Upper lobe of right lung (tissue), 1 donor: ENCODE measurements at regions not wholly inside any gene's neighbourhood (a gene's known extent, or its start where the extent isn't known, plus 50 kb on each side); places are given as distances from the start of the nearest gene placed in this dataset.

Source experiments
- ATAC-seq: fragments of 200-7000 bp; cut with Tn5 transposase; one replicate; pipeline ENCODE4 v1.9.1; 2020; ENCODE audit warnings: mild to moderate bottlenecking, moderate library complexity
- DNase-seq: peaks from one replicate; pipeline ENCODE4 v3.0.0-alpha.2; 2020
- H3K27ac ChIP-seq: fragments of 200-600 bp; one replicate; pipeline ENCODE4 v1.8.0; 2022
- H3K27me3 ChIP-seq: fragments of 200-600 bp; one replicate; pipeline ENCODE4 v1.8.0; 2022; ENCODE audit warnings: mild to moderate bottlenecking
- H3K36me3 ChIP-seq: fragments of 200-600 bp; one replicate; pipeline ENCODE4 v1.8.0; 2022
- H3K4me1 ChIP-seq: fragments of 200-600 bp; one replicate; pipeline ENCODE4 v1.8.0; 2022
- H3K4me3 ChIP-seq: fragments of 200-600 bp; one replicate; pipeline ENCODE4 v1.8.0; 2022; ENCODE audit warnings: mild to moderate bottlenecking
- H3K9me3 ChIP-seq: fragments of 200-600 bp; one replicate; pipeline ENCODE4 v1.8.0; 2022
- CTCF ChIP-seq: fragments of 200-600 bp; IDR thresholded peaks from one replicate; pipeline ENCODE4 v1.8.0; 2022; ENCODE audit warnings: antibody characterized with exemption
- intact Hi-C: fragments of 100-400 bp; cut with DNase I; formaldehyde crosslinking; loops from one replicate; pipeline ENCODE4 v1.11.0; 2022
- donor health status: DM: no; HTN: yes; CAD: no; lungs with severe emphysema.

DNA sequence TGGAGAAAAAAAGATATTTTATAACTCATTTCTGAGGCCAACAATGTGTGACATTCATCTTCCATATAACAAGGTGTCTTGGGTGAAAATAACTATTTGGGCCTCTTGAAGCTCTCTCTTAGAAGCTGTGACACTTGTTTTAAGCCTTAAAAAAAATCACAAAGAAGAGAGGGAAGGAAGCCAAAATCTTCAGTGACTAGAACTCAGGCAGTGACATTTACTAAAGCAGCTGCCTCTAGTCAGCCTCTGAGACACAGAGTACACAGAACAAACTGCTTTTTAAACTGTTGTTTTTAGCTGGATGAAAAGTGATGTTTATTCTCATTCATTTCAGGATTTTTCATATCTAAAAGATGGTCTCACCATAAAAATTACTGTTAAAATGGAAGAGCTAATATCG, 793.6 kb downstream of the GALC start:
- Histone ChIP-seq H3K4me1 (no peaks in the 10 kb centered on the region), H3K27ac (no peak overlapping the region), H3K4me3 (no peak overlapping the region), H3K36me3 (no peaks in the 10 kb centered on the region), H3K27me3 (no peaks in the 10 kb centered on the region), H3K9me3 (no peaks in the 10 kb centered on the region)
- ATAC-seq (no peak), DNase-seq (no peak)
- intact Hi-C loops, result no loop called here
- no peak for TF ChIP-seq CTCF

DNA sequence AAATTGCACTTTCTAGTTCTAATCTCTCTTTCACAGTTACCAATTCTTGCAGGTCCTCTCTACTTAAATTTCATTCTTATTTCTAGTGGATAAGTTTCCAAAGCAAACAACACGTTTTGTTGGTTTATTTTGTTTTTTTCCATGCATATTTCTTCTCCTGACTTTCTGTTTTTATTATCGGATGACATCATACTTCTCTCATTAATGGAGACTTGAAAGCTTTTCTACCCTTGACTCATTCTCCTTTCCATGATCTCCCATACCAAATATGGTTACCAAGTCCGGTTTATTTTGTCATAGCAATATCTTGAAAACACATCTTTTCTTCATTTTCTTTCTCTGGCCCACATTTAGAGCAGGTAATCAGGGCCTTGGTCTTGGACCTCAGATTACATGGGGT, 796.5 kb downstream of the GALC start:
- H3K4me1 ChIP-seq, result no peaks in the 10 kb centered on the region
- no peak overlapping the region for H3K27ac ChIP-seq
- DNase-seq, result no peak
- ATAC-seq, result no peak
- no peaks in the 10 kb centered on the region for H3K9me3 ChIP-seq
- H3K4me3 ChIP-seq, result no peak overlapping the region
- no peaks in the 10 kb centered on the region for H3K36me3 ChIP-seq
- H3K27me3 ChIP-seq, result no peaks in the 10 kb centered on the region
- TF ChIP-seq CTCF, result no peak
- intact Hi-C loops, result no loop called here

DNA sequence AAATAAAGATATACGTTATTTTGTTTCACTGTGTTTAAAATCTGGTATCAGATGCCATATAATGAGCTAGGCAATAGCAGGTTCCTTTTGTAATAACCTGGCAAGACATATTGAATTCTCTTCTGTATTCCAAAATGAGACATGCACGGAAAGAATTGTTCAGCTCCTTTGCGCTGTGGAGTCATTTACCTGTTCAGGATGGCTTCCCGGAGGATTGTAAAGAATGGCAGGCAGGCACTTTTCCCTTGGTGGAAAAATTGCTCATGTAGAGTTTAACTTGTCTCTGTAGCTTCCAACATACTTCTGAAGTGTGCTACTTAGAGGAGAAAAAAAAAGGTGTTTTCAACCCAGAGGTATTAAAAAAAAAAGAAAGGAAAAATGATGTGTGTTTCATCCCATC, 805.2 kb downstream of the GALC start:
- intact Hi-C loops, result no loop called here

DNA sequence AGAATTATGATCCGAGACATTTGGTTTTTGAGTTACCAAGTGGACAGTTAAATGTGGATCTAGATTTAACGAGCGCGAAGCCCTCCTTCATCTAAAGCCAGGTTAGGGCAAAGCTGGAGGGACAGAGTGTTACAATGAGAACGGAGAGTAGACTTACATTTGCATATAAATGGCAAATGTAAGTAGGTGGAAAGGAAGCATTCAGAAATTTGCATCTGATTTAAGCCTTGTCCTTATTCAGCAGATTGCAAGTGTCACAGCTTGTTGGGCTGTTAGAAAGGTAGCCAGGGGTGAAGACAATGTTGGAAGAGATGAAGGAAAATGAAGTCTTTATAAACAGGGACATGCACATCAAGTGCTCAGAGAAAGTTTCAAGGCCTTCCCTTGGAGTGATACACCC, 806.2 kb downstream of the GALC start:
- no peak for ATAC-seq
- Histone ChIP-seq H3K27me3 (no peaks in the 10 kb centered on the region), H3K36me3 (no peaks in the 10 kb centered on the region), H3K27ac (no peak overlapping the region), H3K4me3 (no peak overlapping the region), H3K4me1 (no peaks in the 10 kb centered on the region), H3K9me3 (no peaks in the 10 kb centered on the region)
- no peak for DNase-seq
- TF ChIP-seq CTCF, result no peak
- intact Hi-C loops, result no loop called here

More for the DNA sequence above, 805.2 kb downstream of the GALC start:
- DNase-seq (no peak), ATAC-seq (no peak)
- H3K27me3 ChIP-seq, result no peaks in the 10 kb centered on the region
- no peak overlapping the region for H3K4me3 ChIP-seq
- no peaks in the 10 kb centered on the region for H3K4me1 ChIP-seq
- no peaks in the 10 kb centered on the region for H3K36me3 ChIP-seq
- H3K9me3 ChIP-seq, result no peaks in the 10 kb centered on the region
- H3K27ac ChIP-seq, result no peak overlapping the region
- TF ChIP-seq CTCF, result no peak

GRCh38 chr14:87185961-87186560, 806.9 kb downstream of the GALC start:
- ATAC-seq, result no peak
- no peak for TF ChIP-seq CTCF
- no peak for DNase-seq
- no peak overlapping the region for H3K4me3 ChIP-seq
- H3K9me3 ChIP-seq, result no peaks in the 10 kb centered on the region
- no peaks in the 10 kb centered on the region for H3K36me3 ChIP-seq
- no peaks in the 10 kb centered on the region for H3K4me1 ChIP-seq
- H3K27ac ChIP-seq, result no peak overlapping the region
- no peaks in the 10 kb centered on the region for H3K27me3 ChIP-seq
- intact Hi-C loops, result no loop called here

- Histone ChIP-seq H3K27me3 (no peaks in the 10 kb centered on the region), H3K9me3 (no peaks in the 10 kb centered on the region), H3K4me1 (no peaks in the 10 kb centered on the region), H3K36me3 (no peaks in the 10 kb centered on the region), H3K4me3 (no peak overlapping the region), H3K27ac (no peak overlapping the region)
- intact Hi-C loops, result no loop called here
- no peak for TF ChIP-seq CTCF
- ATAC-seq (no peak), DNase-seq (no peak)
These were observed 808.8 kb downstream of the GALC start for GRCh38 chr14:87184180-87184579.
